Duodenal mucosa (tissue), 2 donors: ENCODE measurements at regions not wholly inside any gene's neighbourhood (a gene's known extent, or its start where the extent isn't known, plus 50 kb on each side); places are given as distances from the start of the nearest gene placed in this dataset.

Experiments used
- H3K27ac ChIP-seq: one replicate; pipeline ENCODE4 v1.7.0; 2013; ENCODE audit warnings: low read depth, low read length
- H3K27me3 ChIP-seq, 2 donors: one replicate each; pipeline ENCODE4 v1.7.0; 2013; ENCODE audit warnings: low read length in 2 of 2, control low read depth in 1 of 2; ENCODE audit not compliant: insufficient read depth in 2 of 2, control insufficient read depth in 1 of 2
- H3K36me3 ChIP-seq, 2 donors: one replicate each; pipeline ENCODE4 v1.7.0; 2013; ENCODE audit warnings: low read length in 2 of 2, control low read depth in 1 of 2; ENCODE audit not compliant: insufficient read depth in 2 of 2, control insufficient read depth in 1 of 2
- H3K4me1 ChIP-seq, 2 donors: one replicate each; pipeline ENCODE4 v1.7.0; 2013; ENCODE audit warnings: low read length in 2 of 2, control low read depth in 1 of 2; ENCODE audit not compliant: insufficient read depth in 2 of 2, control insufficient read depth in 1 of 2
- H3K4me3 ChIP-seq, 2 donors: one replicate each; pipeline ENCODE4 v1.7.0; 2013; ENCODE audit warnings: low read length in 2 of 2, low read depth in 1 of 2
- H3K9ac ChIP-seq, 2 donors: one replicate each; pipeline ENCODE4 v1.7.0; 2013; ENCODE audit warnings: low read length in 2 of 2, low read depth in 1 of 2
- H3K9me3 ChIP-seq, 2 donors: one replicate each; pipeline ENCODE4 v1.7.0; 2013; ENCODE audit warnings: low read length in 2 of 2, control low read depth in 1 of 2; ENCODE audit not compliant: control insufficient read depth in 1 of 2

DNA sequence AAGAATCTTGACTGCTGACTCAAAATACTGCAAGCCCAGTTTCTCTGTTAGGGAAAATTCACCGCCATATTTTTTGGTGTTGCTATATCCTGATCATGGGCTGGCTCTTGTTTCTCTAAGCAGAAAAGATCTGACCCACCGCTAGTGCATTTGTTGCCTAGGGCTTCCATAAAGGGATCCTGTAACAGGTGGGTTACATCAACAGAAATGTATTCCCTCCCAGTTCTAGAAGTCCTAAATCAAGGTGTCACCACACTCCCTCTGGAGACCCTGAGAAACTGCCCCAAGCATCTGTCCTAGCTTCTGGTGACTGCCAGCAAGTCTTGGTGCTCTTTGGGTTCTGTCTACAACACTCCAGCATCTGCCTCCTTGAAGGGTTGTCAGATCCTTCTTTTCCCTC lies 99.7 kb downstream of the MAF start:
- Histone ChIP-seq H3K4me1 (no peaks in the 10 kb centered on the region), H3K9ac (no peak overlapping the region), H3K27ac (no peak overlapping the region), H3K36me3 (no peaks in the 10 kb centered on the region), H3K27me3 (no peaks in the 10 kb centered on the region), H3K4me3 (no peak overlapping the region), H3K9me3 (peaks cover 0 to 2% of the 10 kb centered on the region in 2 donors)

DNA sequence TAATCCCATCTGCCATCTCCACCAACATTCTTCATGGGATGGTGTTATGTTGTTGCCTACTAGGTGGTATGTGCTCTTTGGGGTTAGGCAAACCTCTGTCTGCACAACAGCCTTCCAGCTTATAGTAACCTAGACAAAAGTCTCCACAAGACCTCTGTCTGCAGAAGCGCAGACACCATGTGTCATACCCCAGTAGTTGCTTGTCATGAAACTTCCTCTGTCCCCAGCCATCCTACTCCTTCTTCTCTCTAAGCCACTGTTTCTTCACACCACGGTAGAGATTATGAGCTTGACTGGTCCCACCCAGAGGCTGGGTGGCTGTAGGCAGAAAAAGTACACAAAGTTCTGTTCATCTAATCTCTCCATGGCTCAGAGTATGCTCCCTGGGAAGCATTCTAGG lies 100.3 kb downstream of the MAF start:
- Histone ChIP-seq H3K9ac (no peak overlapping the region), H3K36me3 (no peaks in the 10 kb centered on the region), H3K27me3 (no peaks in the 10 kb centered on the region), H3K4me1 (no peaks in the 10 kb centered on the region), H3K27ac (no peak overlapping the region), H3K4me3 (no peak overlapping the region), H3K9me3 (peaks cover 0 to 3% of the 10 kb centered on the region in 2 donors)

GRCh38 chr16:79498928-79499327 lies 101.6 kb downstream of the MAF start:
- Histone ChIP-seq H3K4me1 (no peaks in the 10 kb centered on the region), H3K27me3 (no peaks in the 10 kb centered on the region), H3K9me3 (peaks cover 0 to 3% of the 10 kb centered on the region in 2 donors), H3K36me3 (no peaks in the 10 kb centered on the region), H3K4me3 (no peak overlapping the region), H3K9ac (no peak overlapping the region), H3K27ac (no peak overlapping the region)

- H3K9ac ChIP-seq = no peak overlapping the region
- H3K4me1 ChIP-seq = no peaks in the 10 kb centered on the region
- H3K36me3 ChIP-seq = no peaks in the 10 kb centered on the region
These were observed 102.8 kb downstream of the MAF start for GRCh38 chr16:79497606-79498350.

DNA sequence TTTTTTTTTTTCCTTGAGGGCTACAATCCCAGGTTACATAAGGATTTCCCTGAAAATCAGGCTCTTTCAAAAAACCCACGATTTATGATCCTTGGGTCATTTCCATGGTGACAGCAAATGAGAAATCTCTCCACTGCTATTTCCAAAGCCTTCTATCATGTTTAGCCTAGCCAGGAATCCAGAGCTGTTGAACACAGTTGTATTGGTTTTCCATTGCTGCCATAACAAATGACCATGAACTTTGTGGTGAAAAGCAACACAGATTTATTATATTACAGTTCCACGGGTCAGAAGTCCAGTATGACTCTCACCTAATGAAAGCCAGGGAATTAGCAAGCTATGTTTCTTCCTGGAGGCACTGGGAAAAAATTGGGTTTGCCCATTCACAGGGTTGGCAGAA lies 106.6 kb downstream of the MAF start:
- Histone ChIP-seq H3K4me3 (no peak overlapping the region), H3K4me1 (no peaks in the 10 kb centered on the region), H3K9ac (no peak overlapping the region), H3K27ac (no peak overlapping the region), H3K9me3 (peaks cover 0 to 3% of the 10 kb centered on the region in 2 donors), H3K27me3 (no peaks in the 10 kb centered on the region), H3K36me3 (no peaks in the 10 kb centered on the region)

More at GRCh38 chr16:79497606-79498350, 102.8 kb downstream of the MAF start:
- Histone ChIP-seq H3K27me3 (no peaks in the 10 kb centered on the region), H3K9me3 (peaks cover 0 to 3% of the 10 kb centered on the region in 2 donors), H3K27ac (no peak overlapping the region), H3K4me3 (no peak overlapping the region)

DNA sequence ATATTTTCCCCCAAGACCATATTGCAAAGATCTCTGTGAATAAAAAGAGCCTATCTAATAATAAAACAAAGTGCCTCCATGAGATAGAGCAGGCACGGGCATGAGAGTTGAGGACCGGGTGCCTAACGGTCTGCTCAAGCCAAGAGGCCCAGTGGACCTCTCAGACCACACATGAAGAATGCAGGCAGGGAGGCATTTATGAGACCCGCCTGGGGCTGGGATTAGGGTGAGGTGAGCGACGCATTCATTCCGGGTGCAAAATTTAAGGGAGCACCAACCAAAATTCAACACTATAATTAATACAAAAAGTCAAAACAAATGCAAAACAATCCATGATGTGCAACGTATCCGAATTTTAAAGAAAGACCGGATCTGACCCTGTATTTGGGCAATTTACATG lies 108.5 kb downstream of the MAF start:
- H3K4me3 ChIP-seq = no peak overlapping the region
- H3K27me3 ChIP-seq = peaks cover 0 to 3% of the 10 kb centered on the region in 2 donors
- H3K9me3 ChIP-seq = peaks cover 0 to 3% of the 10 kb centered on the region in 2 donors
- no peak overlapping the region for H3K27ac ChIP-seq
- no peak overlapping the region for H3K9ac ChIP-seq
- H3K4me1 ChIP-seq = no peaks in the 10 kb centered on the region
- no peaks in the 10 kb centered on the region for H3K36me3 ChIP-seq

- no peak overlapping the region for H3K4me3 ChIP-seq
- H3K27me3 ChIP-seq = peaks cover 0 to 3% of the 10 kb centered on the region in 2 donors
- H3K9ac ChIP-seq = no peak overlapping the region
- no peaks in the 10 kb centered on the region for H3K9me3 ChIP-seq
- H3K27ac ChIP-seq = no peak overlapping the region
- no peaks in the 10 kb centered on the region for H3K4me1 ChIP-seq
- H3K36me3 ChIP-seq = no peaks in the 10 kb centered on the region
These were observed 115.5 kb downstream of the MAF start for GRCh38 chr16:79485020-79485419.

- Histone ChIP-seq H3K9ac (no peak overlapping the region), H3K4me3 (no peak overlapping the region), H3K9me3 (no peaks in the 10 kb centered on the region), H3K4me1 (no peaks in the 10 kb centered on the region), H3K27me3 (peaks cover 0 to 3% of the 10 kb centered on the region in 2 donors), H3K27ac (no peak overlapping the region), H3K36me3 (no peaks in the 10 kb centered on the region)
These were observed 116.3 kb downstream of the MAF start for GRCh38 chr16:79484237-79484636.

- Histone ChIP-seq H3K4me3 (no peak overlapping the region), H3K9ac (no peak overlapping the region), H3K27ac (no peak overlapping the region), H3K9me3 (no peaks in the 10 kb centered on the region), H3K4me1 (no peaks in the 10 kb centered on the region), H3K27me3 (peaks cover 0 to 5% of the 10 kb centered on the region in 2 donors), H3K36me3 (no peaks in the 10 kb centered on the region)
These were observed 117.2 kb downstream of the MAF start for GRCh38 chr16:79483336-79483735.

DNA sequence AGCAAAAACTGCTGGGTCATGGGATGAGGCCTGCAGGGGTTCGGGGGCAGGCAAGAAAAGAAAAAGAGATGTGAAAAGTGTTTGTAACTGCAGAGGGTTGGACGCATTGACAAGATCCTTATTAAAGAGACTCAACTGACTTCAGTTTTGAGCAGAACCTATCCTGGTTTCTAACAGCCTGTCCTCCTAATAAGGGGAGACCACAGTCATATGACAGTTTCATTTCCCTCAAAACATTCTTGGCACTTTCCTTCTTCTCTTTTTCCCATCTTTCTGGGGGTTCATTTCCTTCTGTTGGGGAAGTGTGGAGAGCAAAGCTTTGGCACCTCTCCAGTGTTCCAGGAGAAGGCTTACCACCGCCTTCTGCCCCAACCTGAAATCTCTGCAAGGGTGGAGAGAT lies 118.5 kb downstream of the MAF start:
- Histone ChIP-seq H3K27ac (no peak overlapping the region), H3K4me3 (no peak overlapping the region), H3K9me3 (no peaks in the 10 kb centered on the region), H3K4me1 (no peaks in the 10 kb centered on the region), H3K27me3 (peaks cover 0 to 2% of the 10 kb centered on the region in 2 donors), H3K36me3 (no peaks in the 10 kb centered on the region), H3K9ac (no peak overlapping the region)
